ENCODE measurements at regions not wholly inside any gene's neighbourhood (a gene's known extent, or its start where the extent isn't known, plus 50 kb on each side); places are given as distances from the start of the nearest gene placed in this dataset.

DNA sequence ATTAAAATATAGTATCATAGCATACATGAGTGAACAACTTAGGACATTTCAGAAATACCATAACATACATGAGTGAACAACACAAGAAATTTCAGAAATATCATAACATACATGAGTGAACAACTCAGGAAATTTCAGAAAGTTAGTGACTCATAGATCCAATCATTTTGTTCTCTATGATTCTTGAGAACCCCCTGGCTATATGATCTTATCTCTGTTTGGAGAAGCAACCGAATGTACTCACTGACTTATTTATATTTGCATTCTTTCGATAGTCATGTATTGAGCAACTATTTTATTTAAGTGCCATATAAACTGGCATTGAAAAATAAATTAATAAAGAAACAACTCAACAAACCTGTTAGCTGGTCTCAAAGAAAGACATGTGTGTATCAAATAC lies 251.1 kb downstream of the EFNB2 start:
- DNase-seq: no peak

GRCh38 chr13:106281426-106281825 lies 254.0 kb downstream of the EFNB2 start:
- Histone ChIP-seq H3K36me3 (no peaks in the 10 kb centered on the region), H3K27me3 (ENCODE audit: insufficient read depth, low read depth, severe bottlenecking) (peaks cover 64% of the 10 kb centered on the region), H3K27ac (no peak overlapping the region), H3K4me3 (ENCODE audit: low read depth, low read length) (no peak overlapping the region), H3K9me3 (ENCODE audit: severe bottlenecking) (no peaks in the 10 kb centered on the region)
- no peak for TF ChIP-seq CTCF (IDR thresholded peaks at IDR 0.05; ENCODE audit: low read depth, low read length)
- peak; percentile 45 for DNase-seq

More for the DNA sequence above, 251.1 kb downstream of the EFNB2 start:
- Histone ChIP-seq H3K9me3 (ENCODE audit: severe bottlenecking) (no peaks in the 10 kb centered on the region), H3K36me3 (no peaks in the 10 kb centered on the region), H3K4me3 (ENCODE audit: low read depth, low read length) (no peak overlapping the region), H3K27me3 (ENCODE audit: insufficient read depth, low read depth, severe bottlenecking) (peaks cover 52% of the 10 kb centered on the region), H3K27ac (no peak overlapping the region)
- no peak for TF ChIP-seq CTCF (IDR thresholded peaks at IDR 0.05; ENCODE audit: low read depth, low read length)

GRCh38 chr13:106277484-106278154 lies 257.8 kb downstream of the EFNB2 start:
- Histone ChIP-seq H3K27me3 (ENCODE audit: insufficient read depth, low read depth, severe bottlenecking) (peaks cover 79% of the 10 kb centered on the region), H3K27ac (no peak overlapping the region), H3K4me3 (ENCODE audit: low read depth, low read length) (no peak overlapping the region), H3K9me3 (ENCODE audit: severe bottlenecking) (no peaks in the 10 kb centered on the region), H3K36me3 (no peaks in the 10 kb centered on the region)
- DNase-seq: peak; percentile 91
- no peak for TF ChIP-seq CTCF (IDR thresholded peaks at IDR 0.05; ENCODE audit: low read depth, low read length)

GRCh38 chr13:106276876-106277275 lies 258.6 kb downstream of the EFNB2 start:
- TF ChIP-seq CTCF (IDR thresholded peaks at IDR 0.05; ENCODE audit: low read depth, low read length): no peak
- Histone ChIP-seq H3K9me3 (ENCODE audit: severe bottlenecking) (no peaks in the 10 kb centered on the region), H3K36me3 (no peaks in the 10 kb centered on the region), H3K27ac (no peak overlapping the region), H3K4me3 (ENCODE audit: low read depth, low read length) (no peak overlapping the region), H3K27me3 (ENCODE audit: insufficient read depth, low read depth, severe bottlenecking) (peaks cover 77% of the 10 kb centered on the region)
- DNase-seq: no peak

- TF ChIP-seq CTCF (IDR thresholded peaks at IDR 0.05; ENCODE audit: low read depth, low read length): no peak
- Histone ChIP-seq H3K36me3 (no peaks in the 10 kb centered on the region), H3K27ac (no peak overlapping the region), H3K4me3 (ENCODE audit: low read depth, low read length) (no peak overlapping the region), H3K9me3 (ENCODE audit: severe bottlenecking) (no peaks in the 10 kb centered on the region), H3K27me3 (ENCODE audit: insufficient read depth, low read depth, severe bottlenecking) (peaks cover 69% of the 10 kb centered on the region)
- no peak for DNase-seq
Measured at GRCh38 chr13:106275446-106276032, 259.9 kb downstream of the EFNB2 start.
